Aorta (tissue), 5 donors: ENCODE measurements at regions not wholly inside any gene's neighbourhood (a gene's known extent, or its start where the extent isn't known, plus 50 kb on each side); places are given as distances from the start of the nearest gene placed in this dataset.

ENCODE experiments used
- ATAC-seq: fragments of 200-7000 bp; cut with Tn5 transposase; one replicate; pipeline ENCODE4 v1.9.1; 2022; ENCODE audit warnings: moderate library complexity; ENCODE audit not compliant: low FRiP score
- DNase-seq, 2 donors: peaks; one replicate each; pipeline ENCODE4 v3.0.0-alpha.2; 2020
- H3K27ac ChIP-seq, 2 donors: one replicate each; pipeline ENCODE4 v1.5.1; 2013; ENCODE audit warnings: low read length in 2 of 2, mild to moderate bottlenecking in 2 of 2, moderate library complexity in 2 of 2, control low read depth in 1 of 2, inconsistent platforms in 1 of 2, low read depth in 1 of 2
- H3K27me3 ChIP-seq, 2 donors: one replicate each; pipeline ENCODE4 v1.6.1; 2013; ENCODE audit warnings: control low read depth in 1 of 2, low read length in 1 of 2, mild to moderate bottlenecking in 1 of 2, moderate library complexity in 1 of 2; ENCODE audit not compliant: insufficient read depth in 2 of 2, control insufficient read depth in 1 of 2
- H3K36me3 ChIP-seq, 2 donors: one replicate each; pipeline ENCODE4 v1.6.1; 2013; ENCODE audit warnings: control low read depth in 1 of 2, low read length in 1 of 2, mild to moderate bottlenecking in 1 of 2; ENCODE audit not compliant: insufficient read depth in 2 of 2, control insufficient read depth in 1 of 2
- H3K4me1 ChIP-seq, 2 donors: one replicate each; pipeline ENCODE4 v1.6.1; 2013; ENCODE audit warnings: low read length in 2 of 2, control low read depth in 1 of 2, mild to moderate bottlenecking in 1 of 2, moderate library complexity in 1 of 2; ENCODE audit not compliant: insufficient read depth in 2 of 2, control insufficient read depth in 1 of 2
- H3K4me3 ChIP-seq, 2 donors: one replicate each; pipeline ENCODE4 v1.5.1; 2013; ENCODE audit warnings: low read length in 2 of 2, control low read depth in 1 of 2, mild to moderate bottlenecking in 1 of 2
- H3K9me3 ChIP-seq: one replicate; pipeline ENCODE4 v1.6.1; 2013; ENCODE audit warnings: mild to moderate bottlenecking, low read length; ENCODE audit not compliant: control insufficient read depth
- WGBS, 2 donors: extraction: QIAGEN DNeasy Blood & Tissue Kit; methylation state at CpG; one replicate each; pipeline ENCODE4 v1.1.7; 2013; 5-methylcytosine and 5-hydroxymethylcytosine counted together
- intact Hi-C, 2 donors: fragments of 100-400 bp; cut with DNase I; formaldehyde crosslinking; loops; one replicate each; pipeline versions ENCODE4 v1.14.2 to v1.15.0; 2022
- donor health status: healthy with polysubstance abuse.
- donor health status: Bipolar disorder and iron deficiency.
- donor health status: DM: no; HTN: no; CAD: no.
- donor health status: DM: no; HTN: no; CAD: no.
- donor health status: DM: yes; HTN: yes; CAD: no.

DNA sequence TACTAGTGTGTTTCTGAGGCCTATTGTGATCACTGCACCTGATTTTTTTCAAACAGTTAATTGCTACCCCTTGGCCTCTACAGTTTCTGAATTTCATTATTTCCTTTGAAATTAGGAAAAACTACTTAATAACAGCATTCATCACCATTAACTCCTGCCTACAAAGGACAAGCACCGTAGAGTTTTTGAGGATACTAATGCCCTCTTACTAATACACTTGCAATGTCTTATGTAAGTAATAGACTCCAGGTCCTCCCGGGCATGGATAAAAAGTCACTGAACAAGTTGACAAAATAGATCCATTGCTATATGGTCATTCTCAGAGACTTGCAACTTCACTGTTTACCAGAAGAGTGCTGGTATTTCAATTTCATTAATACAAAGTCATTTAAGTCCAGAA is 1172.5 kb downstream of the CDH12 start:
- Histone ChIP-seq H3K27ac (no peak overlapping the region), H3K27me3 (no peaks in the 10 kb centered on the region), H3K4me3 (no peak overlapping the region), H3K9me3 (no peaks in the 10 kb centered on the region), H3K4me1 (no peaks in the 10 kb centered on the region), H3K36me3 (no peaks in the 10 kb centered on the region)
- intact Hi-C loops, result no loop called here
- 90 to 91% methylated on average over 2 of the region's 2 CpGs for WGBS, 2 donors
- DNase-seq (no peak), ATAC-seq (no peak)

- H3K36me3 ChIP-seq, result no peaks in the 10 kb centered on the region
- intact Hi-C loops, result no loop called here
- ATAC-seq (no peak), DNase-seq (no peak)
- no peaks in the 10 kb centered on the region for H3K27me3 ChIP-seq
- H3K27ac ChIP-seq, result no peak overlapping the region
- no peak overlapping the region for H3K4me3 ChIP-seq
- H3K4me1 ChIP-seq, result no peaks in the 10 kb centered on the region
- H3K9me3 ChIP-seq, result no peaks in the 10 kb centered on the region
Measured at GRCh38 chr5:21680196-21680595, 1172.9 kb downstream of the CDH12 start.

DNA sequence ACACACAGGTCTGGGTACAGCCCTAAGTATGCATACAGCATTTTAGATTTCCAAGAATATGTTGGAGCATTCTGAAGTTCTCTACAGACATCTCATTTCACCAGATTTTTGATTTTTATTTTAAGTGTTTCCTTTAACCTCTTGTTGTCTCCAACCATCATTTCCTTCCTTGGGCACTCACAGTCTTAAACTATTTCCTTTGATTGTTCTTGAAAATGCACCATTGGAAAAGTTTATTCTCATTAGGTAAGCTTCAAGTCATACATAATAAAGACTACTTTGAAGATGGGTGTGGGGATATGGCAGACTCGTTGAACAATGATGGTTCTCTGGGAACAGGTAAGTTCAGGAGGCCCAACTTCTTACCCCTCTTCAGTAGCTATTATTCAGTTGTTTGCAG is 1174.6 kb downstream of the CDH12 start:
- Histone ChIP-seq H3K36me3 (no peaks in the 10 kb centered on the region), H3K27ac (no peak overlapping the region), H3K9me3 (no peaks in the 10 kb centered on the region), H3K4me3 (no peak overlapping the region), H3K4me1 (no peaks in the 10 kb centered on the region), H3K27me3 (no peaks in the 10 kb centered on the region)
- ATAC-seq (no peak), DNase-seq (no peak)
- WGBS, 2 donors, result 86 to 90% methylated on average over 1 of the region's 1 CpG
- intact Hi-C loops, result no loop called here

- intact Hi-C loops, result no loop called here
- H3K27me3 ChIP-seq, result no peaks in the 10 kb centered on the region
- no peaks in the 10 kb centered on the region for H3K4me1 ChIP-seq
- DNase-seq (no peak), ATAC-seq (no peak)
- H3K9me3 ChIP-seq, result no peaks in the 10 kb centered on the region
- WGBS, 2 donors, result 50 to 64% methylated on average over 1 of the region's 1 CpG
- no peak overlapping the region for H3K27ac ChIP-seq
- H3K36me3 ChIP-seq, result no peaks in the 10 kb centered on the region
- no peak overlapping the region for H3K4me3 ChIP-seq
Measured at GRCh38 chr5:21672911-21673310, 1180.2 kb downstream of the CDH12 start.

GRCh38 chr5:21672360-21672759 is 1180.8 kb downstream of the CDH12 start:
- no peaks in the 10 kb centered on the region for H3K36me3 ChIP-seq
- no peaks in the 10 kb centered on the region for H3K9me3 ChIP-seq
- ATAC-seq, result no peak
- no peaks in the 10 kb centered on the region for H3K27me3 ChIP-seq
- no peak overlapping the region for H3K4me3 ChIP-seq
- H3K4me1 ChIP-seq, result no peaks in the 10 kb centered on the region
- intact Hi-C loops, result no loop called here
- H3K27ac ChIP-seq, result no peak overlapping the region
- DNase-seq, result no peak

DNA sequence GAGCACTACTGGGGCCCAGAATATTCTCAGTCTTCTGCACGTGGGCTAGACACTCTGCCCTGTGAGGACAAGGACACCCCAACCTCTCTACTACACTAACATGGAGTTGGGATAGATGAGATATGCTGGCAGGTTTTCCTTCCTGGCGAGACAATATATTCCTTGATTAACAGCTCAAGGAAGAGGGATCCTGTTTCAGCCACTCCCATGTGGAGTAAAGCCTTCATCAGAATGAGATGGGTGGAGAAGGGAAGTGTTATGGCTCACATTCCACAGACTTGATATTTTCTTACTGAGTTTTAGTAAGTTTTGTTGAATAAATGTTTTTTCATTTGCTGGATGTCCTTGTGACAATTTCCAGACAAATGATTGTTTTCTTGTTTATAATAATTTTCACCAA is 1187.6 kb downstream of the CDH12 start:
- intact Hi-C loops, result no loop called here
- H3K4me1 ChIP-seq, result no peaks in the 10 kb centered on the region
- no peak for DNase-seq
- no peaks in the 10 kb centered on the region for H3K27me3 ChIP-seq
- no peak overlapping the region for H3K27ac ChIP-seq
- H3K9me3 ChIP-seq, result no peaks in the 10 kb centered on the region
- ATAC-seq, result no peak
- no peak overlapping the region for H3K4me3 ChIP-seq
- 65% methylated on average over 2 of the region's 2 CpGs for WGBS, 2 donors
- H3K36me3 ChIP-seq, result no peaks in the 10 kb centered on the region

DNA sequence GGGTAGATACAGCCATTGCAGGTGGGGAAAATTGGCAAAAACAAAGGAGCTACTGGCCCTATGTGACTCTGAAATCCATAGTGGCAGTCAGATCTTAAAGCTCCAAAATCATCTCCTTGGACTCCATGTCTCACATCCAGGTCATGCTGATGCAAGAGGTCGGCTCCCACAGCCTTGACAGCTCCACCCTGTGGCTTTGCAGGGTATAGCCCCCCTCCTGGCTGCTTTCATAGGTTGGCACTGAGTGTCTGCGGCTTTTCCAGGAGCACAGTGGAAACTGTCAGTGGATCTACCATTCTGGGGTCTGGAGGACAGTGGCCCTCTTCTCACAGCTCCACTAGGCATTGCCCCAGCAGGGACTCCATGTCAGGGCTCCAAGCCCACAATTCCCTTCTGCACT is 1190.1 kb downstream of the CDH12 start:
- no peak for ATAC-seq
- H3K27me3 ChIP-seq, result no peaks in the 10 kb centered on the region
- 63 to 75% methylated on average over 2 of the region's 2 CpGs for WGBS, 2 donors
- no peaks in the 10 kb centered on the region for H3K9me3 ChIP-seq
- H3K27ac ChIP-seq, result no peak overlapping the region
- DNase-seq, result no peak
- H3K4me3 ChIP-seq, result no peak overlapping the region
- no peaks in the 10 kb centered on the region for H3K4me1 ChIP-seq
- no peaks in the 10 kb centered on the region for H3K36me3 ChIP-seq
- intact Hi-C loops, result no loop called here

- intact Hi-C loops, result no loop called here
- no peaks in the 10 kb centered on the region for H3K27me3 ChIP-seq
- no peak overlapping the region for H3K4me3 ChIP-seq
- 70 to 71% methylated on average over 2 of the region's 2 CpGs for WGBS, 2 donors
- H3K9me3 ChIP-seq, result no peaks in the 10 kb centered on the region
- no peak overlapping the region for H3K27ac ChIP-seq
- ATAC-seq (no peak), DNase-seq (no peak)
- H3K4me1 ChIP-seq, result no peaks in the 10 kb centered on the region
- no peaks in the 10 kb centered on the region for H3K36me3 ChIP-seq
Measured at GRCh38 chr5:21661184-21661583, 1192.0 kb downstream of the CDH12 start.

GRCh38 chr5:21654556-21654955 is 1198.6 kb downstream of the CDH12 start:
- Histone ChIP-seq H3K4me3 (no peak overlapping the region), H3K27me3 (no peaks in the 10 kb centered on the region), H3K27ac (no peak overlapping the region), H3K4me1 (no peaks in the 10 kb centered on the region), H3K9me3 (no peaks in the 10 kb centered on the region), H3K36me3 (no peaks in the 10 kb centered on the region)
- ATAC-seq (no peak), DNase-seq (no peak)
- 43 to 45% methylated on average over 2 of the region's 2 CpGs for WGBS, 2 donors
- intact Hi-C loops, result no loop called here

GRCh38 chr5:21649969-21650368 is 1203.2 kb downstream of the CDH12 start:
- Histone ChIP-seq H3K36me3 (no peaks in the 10 kb centered on the region), H3K9me3 (no peaks in the 10 kb centered on the region), H3K4me3 (no peak overlapping the region), H3K27me3 (no peaks in the 10 kb centered on the region), H3K27ac (no peak overlapping the region), H3K4me1 (no peaks in the 10 kb centered on the region)
- intact Hi-C loops, result no loop called here
- ATAC-seq (no peak), DNase-seq (no peak)
- WGBS, 2 donors, result 33 to 34% methylated on average over 3 of the region's 3 CpGs
